NB4 (cell line): ENCODE measurements at regions not wholly inside any gene's neighbourhood (a gene's known extent, or its start where the extent isn't known, plus 50 kb on each side); places are given as distances from the start of the nearest gene placed in this dataset.

Source experiments
- DNase-seq: peaks from one replicate; pipeline ENCODE4 v3.0.0; 2010; ENCODE audit warnings: low read depth
- H3K4me3 ChIP-seq: one replicate; pipeline ENCODE4 v1.5.1; 2011; ENCODE audit warnings: mild to moderate bottlenecking, low read depth, low read length, moderate library complexity
- MYC ChIP-seq: IDR thresholded peaks from 2 replicates; pipeline ENCODE4 v1.6.1; 2011; ENCODE audit warnings: low read depth, low read length
- POLR2A ChIP-seq: IDR thresholded peaks from 2 replicates; pipeline ENCODE4 v1.6.1; 2011; ENCODE audit warnings: mild to moderate bottlenecking; ENCODE audit not compliant: insufficient read length; ENCODE audit errors: extremely low read depth
- TF ChIP-seq, protein P1 (sequence below): IDR thresholded peaks from one replicate; pipeline ENCODE4 v1.5.1; 2012; ENCODE audit warnings: low read depth, low read length
- TF ChIP-seq, protein P2 (sequence below): IDR thresholded peaks from 2 replicates; pipeline ENCODE4 v1.6.1; 2011; ENCODE audit warnings: low read depth, low read length

DNA sequence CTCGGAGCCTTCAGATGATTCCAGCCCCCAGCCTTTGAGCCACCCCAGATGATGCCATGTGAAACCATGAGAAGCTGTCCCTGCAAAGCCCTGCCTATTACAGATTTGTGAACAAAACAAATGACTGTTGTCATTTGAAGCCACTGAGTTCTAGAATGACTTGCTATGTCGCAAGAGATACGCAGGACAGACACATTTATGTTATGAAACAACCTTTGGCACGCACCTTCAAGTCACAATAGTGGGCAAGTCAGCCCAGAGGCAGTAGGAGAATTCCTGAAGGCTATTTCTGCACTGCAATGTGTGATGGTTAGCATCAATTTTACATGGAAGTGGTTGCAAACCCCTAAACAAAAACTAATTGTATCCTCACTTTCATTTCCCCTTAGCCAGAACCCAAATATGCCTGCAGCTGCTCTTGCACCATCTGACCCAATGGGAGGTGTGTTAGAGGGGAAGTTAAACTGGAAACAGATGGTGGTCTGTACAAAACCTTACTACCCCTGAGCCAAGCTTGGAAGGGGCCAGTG, 174.4 kb upstream of the ATP6AP2 start:
- no peak overlapping the region for H3K4me3 ChIP-seq
- DNase-seq = peak; percentile 85
- TF ChIP-seq POLR2A (no peak), MYC (no peak)
- TF ChIP-seq, protein P1, sequence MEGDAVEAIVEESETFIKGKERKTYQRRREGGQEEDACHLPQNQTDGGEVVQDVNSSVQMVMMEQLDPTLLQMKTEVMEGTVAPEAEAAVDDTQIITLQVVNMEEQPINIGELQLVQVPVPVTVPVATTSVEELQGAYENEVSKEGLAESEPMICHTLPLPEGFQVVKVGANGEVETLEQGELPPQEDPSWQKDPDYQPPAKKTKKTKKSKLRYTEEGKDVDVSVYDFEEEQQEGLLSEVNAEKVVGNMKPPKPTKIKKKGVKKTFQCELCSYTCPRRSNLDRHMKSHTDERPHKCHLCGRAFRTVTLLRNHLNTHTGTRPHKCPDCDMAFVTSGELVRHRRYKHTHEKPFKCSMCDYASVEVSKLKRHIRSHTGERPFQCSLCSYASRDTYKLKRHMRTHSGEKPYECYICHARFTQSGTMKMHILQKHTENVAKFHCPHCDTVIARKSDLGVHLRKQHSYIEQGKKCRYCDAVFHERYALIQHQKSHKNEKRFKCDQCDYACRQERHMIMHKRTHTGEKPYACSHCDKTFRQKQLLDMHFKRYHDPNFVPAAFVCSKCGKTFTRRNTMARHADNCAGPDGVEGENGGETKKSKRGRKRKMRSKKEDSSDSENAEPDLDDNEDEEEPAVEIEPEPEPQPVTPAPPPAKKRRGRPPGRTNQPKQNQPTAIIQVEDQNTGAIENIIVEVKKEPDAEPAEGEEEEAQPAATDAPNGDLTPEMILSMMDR = no peak

DNA sequence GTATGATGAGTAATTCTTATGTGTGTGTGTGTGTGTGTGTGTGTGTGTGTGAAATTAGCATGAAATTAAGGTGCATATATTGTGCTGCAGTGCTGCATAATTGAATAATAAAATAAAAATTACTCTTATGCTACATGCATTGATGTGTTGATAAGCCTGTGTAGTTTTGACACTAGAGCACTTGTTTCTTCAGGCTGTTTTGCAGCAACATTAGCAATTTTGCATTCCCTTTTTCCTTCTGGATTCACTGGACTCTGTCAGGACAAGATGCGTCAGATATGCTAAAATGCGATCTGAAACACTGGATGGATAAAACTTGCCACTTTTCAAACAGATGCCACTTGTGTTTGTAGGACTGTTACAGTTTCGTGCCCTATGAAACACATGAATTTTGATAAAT, 175.4 kb upstream of the ATP6AP2 start:
- no peak overlapping the region for H3K4me3 ChIP-seq
- TF ChIP-seq, protein P2, sequence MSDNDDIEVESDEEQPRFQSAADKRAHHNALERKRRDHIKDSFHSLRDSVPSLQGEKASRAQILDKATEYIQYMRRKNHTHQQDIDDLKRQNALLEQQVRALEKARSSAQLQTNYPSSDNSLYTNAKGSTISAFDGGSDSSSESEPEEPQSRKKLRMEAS = no peak
- no peak for TF ChIP-seq POLR2A
- no peak for TF ChIP-seq MYC
- TF ChIP-seq, protein P1 = no peak
- no peak for DNase-seq

DNA sequence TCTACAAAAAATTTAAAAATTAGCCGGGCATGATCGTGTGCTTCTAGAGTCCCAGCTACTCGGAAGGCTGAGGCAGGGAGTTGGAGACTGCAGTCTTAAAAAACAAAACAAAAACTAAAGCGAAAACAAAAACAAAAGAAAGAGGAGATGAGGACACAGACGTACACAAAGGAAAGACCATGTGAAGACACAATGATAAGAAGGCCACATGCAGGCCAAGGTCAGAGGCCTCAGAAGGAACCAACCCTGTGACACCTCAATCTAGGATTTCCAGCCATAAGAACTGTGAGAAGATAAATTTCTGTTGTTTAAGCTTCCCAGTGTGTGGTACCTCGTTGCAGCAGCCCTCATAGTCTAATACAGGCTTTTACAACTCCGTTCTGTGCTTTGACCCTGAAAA, 177.0 kb upstream of the ATP6AP2 start:
- DNase-seq = no peak
- TF ChIP-seq MYC (no peak), POLR2A (no peak)
- TF ChIP-seq, protein P1 = no peak
- TF ChIP-seq, protein P2 = no peak
- H3K4me3 ChIP-seq = no peak overlapping the region

DNA sequence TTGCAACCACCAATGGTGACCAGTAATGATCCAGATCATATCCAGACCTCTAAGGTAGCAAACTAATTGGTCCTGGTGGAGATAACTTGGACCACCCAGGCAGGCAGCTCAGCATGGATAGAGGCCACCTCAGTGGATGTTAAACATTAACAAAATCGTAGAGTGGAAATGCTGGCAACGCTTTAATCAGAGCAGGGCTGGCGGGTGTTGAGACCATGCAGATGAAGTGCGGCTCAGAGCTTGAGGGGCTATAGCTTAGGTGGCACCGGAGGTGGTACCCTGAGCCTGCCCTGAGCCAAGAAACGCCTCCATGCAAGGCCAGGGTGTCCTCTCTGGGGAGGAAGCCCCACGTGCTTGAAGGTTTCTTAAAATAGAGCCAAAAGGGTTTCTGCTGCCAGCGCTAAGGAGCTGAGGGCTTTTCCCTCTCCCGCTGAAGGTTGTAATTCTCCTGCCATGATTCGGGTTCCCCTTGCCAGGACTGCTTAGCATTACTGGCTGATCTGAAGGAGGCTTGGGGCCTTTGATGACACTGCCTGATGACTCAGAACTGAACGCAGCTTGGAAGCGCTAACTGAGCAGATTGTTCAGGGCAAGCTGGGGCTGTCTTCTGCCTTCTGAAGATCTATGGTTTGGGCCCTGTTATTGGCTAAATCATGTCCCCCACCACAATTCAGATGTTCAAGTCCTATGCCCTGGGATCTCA, 177.8 kb upstream of the ATP6AP2 start:
- DNase-seq = peak; percentile 61
- TF ChIP-seq POLR2A (no peak), MYC (no peak)
- TF ChIP-seq, protein P1 = no peak
- TF ChIP-seq, protein P2 = no peak
- H3K4me3 ChIP-seq = no peak overlapping the region

DNA sequence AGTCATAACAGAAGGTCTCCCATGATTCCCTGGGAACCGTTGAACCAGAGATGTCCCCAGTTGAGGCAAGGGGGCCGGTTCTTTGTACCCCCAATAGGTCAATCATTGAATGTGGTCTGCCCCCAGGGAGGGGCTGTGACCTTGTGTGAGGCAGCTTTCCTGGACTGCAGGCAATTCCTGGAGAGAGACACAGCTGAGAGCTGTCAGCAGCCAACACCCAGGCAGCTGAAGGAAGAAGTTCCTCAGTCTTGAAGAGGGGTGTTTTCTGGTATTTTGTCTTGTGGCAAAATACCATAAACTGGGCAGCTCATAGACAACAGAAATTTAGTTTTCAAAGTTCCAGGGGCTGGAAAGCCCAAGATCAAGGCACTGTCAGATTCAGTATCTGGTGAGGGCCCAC, 185.7 kb upstream of the ATP6AP2 start:
- no peak overlapping the region for H3K4me3 ChIP-seq
- TF ChIP-seq MYC = no peak
- TF ChIP-seq, protein P1 = no peak
- TF ChIP-seq POLR2A = no peak
- TF ChIP-seq, protein P2 = no peak
- no peak for DNase-seq

DNA sequence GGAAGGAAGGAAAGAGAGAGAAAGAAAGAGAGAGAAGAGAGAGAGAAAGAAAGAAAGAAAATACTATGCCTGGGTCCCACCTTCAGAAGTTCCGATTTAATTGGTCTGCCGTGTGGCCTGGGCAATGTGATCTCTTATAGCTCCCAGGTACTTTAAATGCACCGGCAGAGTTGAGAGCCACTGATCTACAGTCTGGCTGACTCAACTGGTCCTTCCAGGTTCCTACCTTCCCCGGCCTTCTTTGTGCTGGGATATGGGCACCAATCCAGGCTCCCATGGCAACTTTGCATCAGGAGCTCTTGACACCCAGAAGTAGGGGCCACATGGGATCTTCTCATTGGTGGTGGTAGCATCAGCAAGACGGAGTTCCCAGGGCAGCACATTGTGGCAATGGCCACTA, 186.5 kb upstream of the ATP6AP2 start:
- TF ChIP-seq, protein P2 = no peak
- TF ChIP-seq, protein P1 = no peak
- TF ChIP-seq MYC (no peak), POLR2A (no peak)
- no peak overlapping the region for H3K4me3 ChIP-seq
- no peak for DNase-seq
